HG03558 (cell line): ENCODE measurements at regions not wholly inside any gene's neighbourhood (a gene's known extent, or its start where the extent isn't known, plus 50 kb on each side); places are given as distances from the start of the nearest gene placed in this dataset.
"Not testable (repeated sequence)": the region's sequence is repeated elsewhere in the genome, so short reads cannot be mapped to it uniquely, and the experiment has no call there.

Experiments used
- ATAC-seq: cut with Tn5 transposase; IDR thresholded peaks from one replicate; pipeline ENCODE4 v1.9.1; 2021; ENCODE audit warnings: moderate number of reproducible peaks; ENCODE audit not compliant: unreplicated experiment; ENCODE audit errors: extremely low read depth

DNA sequence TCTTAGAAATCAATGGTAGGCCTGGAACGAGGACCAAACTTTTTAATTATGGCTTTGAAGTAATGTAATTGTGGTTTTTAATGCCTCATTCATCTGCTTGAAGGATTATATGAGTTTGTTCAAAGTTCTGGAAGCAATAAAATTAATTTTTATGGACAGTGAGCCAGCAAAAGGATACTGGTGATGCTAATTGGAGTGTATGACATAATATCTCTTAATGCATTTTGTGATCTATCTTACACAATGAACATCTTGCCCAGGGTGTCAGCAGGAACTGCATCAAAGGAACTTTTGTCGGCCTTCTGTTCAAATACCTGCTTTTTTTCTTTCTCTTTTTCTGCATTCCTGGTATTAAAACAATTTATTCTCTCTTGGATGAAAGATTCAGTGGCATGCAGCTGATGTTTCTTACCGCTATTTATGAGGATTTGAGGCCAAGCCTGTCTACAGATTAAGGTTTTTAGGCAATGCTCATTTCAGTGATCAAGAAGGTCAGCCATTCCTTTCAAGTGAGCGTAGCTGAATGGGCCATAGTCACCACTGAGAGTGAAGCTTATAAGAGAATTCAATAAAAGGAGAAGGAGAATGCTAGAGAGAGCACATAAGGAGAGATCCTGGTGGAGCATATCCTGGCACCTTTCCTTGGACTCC is 974.8 kb downstream of the SORCS3 start:
- ATAC-seq: no peak

GRCh38 chr10:105611244-105611798 is 970.2 kb downstream of the SORCS3 start:
- ATAC-seq: no peak

- no peak for ATAC-seq
Measured at GRCh38 chr10:105609451-105609850, 968.4 kb downstream of the SORCS3 start.

GRCh38 chr10:105605918-105606317 is 964.8 kb downstream of the SORCS3 start:
- ATAC-seq: no peak

- no peak for ATAC-seq
Measured at GRCh38 chr10:105605104-105605503, 964.0 kb downstream of the SORCS3 start.

DNA sequence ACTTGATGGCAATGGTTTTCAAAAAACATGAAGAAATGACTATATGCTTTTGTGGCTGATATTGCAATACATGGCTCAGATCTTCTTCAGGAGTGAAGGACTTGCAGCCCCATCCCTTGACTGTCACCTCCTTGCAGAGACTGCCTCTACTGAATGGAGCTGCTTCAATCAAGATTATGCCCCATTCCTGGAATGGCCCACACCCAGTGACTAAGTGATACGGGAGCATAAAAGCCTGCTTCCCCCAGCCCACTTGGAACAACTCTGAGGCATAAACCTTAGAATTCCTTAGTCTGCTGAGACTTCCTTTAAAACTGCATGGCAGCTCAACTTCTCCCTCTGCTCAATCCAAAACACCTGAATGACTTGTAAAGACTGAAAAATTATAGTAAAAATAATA is 957.1 kb downstream of the SORCS3 start:
- ATAC-seq: no peak

- no peak for ATAC-seq
Measured at GRCh38 chr10:105597312-105597711, 956.2 kb downstream of the SORCS3 start.

GRCh38 chr10:105596749-105597148 is 955.7 kb downstream of the SORCS3 start:
- no peak for ATAC-seq

DNA sequence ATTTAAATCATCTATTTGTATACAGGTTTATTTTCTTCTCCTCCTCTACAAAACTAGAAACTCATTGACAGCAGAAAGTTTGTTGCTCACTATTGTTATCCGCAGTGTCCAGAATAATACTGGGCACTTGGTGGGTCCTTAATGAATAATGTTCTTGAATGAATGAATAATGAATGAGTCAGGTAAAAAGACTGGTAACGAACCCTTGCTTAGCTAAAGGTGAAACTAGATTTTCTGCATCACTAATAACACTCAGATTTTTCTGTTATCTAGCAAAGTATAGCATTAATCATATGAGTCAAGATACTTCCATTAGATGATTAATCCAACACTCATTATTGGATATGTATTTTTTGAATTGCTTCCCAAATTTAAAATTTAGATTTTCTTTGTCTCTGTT is 953.2 kb downstream of the SORCS3 start:
- no peak for ATAC-seq

GRCh38 chr10:105592468-105592867 is 951.4 kb downstream of the SORCS3 start:
- ATAC-seq: no peak

GRCh38 chr10:105586451-105587098 is 945.5 kb downstream of the SORCS3 start:
- ATAC-seq: no peak

DNA sequence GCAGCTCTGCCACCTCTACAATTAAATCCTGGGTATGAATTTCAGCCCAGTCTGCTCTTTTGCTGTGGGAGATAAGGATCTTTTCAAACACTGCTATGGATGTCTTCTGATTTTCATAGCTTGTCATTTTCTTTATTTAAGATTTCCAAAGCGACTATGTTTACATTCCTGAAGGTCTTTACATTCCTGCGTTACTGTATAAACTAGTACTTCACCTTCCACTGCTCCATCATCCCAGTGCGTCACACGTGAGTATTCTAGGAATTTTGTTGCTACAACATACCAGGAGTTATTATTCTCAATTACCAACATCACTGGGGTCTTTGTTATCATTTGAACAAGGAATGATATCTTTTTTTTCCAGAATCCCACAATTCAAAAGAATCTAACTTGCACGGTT is 944.7 kb downstream of the SORCS3 start:
- ATAC-seq: no peak

DNA sequence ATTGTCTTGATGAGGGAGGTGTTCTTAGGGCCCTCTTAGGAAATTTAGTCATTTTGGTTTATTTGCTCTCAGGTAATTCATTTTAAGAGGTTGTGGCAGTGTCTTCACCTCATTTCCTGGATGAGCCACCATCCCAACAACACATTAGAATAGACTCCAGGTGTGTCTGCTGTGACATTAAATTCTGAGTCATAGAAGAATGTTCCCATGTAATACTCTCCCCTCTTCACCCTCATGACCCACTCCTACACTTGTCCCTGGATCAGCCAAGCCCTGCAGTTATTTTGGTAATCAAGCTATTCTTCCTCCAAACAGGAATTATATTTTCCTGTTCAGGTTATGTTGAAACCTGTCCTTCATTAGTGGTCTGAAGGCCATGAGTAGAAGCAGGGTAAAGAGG is 944.1 kb downstream of the SORCS3 start:
- ATAC-seq: no peak

GRCh38 chr10:105579112-105579511 is 938.0 kb downstream of the SORCS3 start:
- ATAC-seq: no peak

GRCh38 chr10:105577865-105578607 is 936.9 kb downstream of the SORCS3 start:
- ATAC-seq: no peak

GRCh38 chr10:105559333-105560097 is 918.4 kb downstream of the SORCS3 start:
- ATAC-seq: no peak

DNA sequence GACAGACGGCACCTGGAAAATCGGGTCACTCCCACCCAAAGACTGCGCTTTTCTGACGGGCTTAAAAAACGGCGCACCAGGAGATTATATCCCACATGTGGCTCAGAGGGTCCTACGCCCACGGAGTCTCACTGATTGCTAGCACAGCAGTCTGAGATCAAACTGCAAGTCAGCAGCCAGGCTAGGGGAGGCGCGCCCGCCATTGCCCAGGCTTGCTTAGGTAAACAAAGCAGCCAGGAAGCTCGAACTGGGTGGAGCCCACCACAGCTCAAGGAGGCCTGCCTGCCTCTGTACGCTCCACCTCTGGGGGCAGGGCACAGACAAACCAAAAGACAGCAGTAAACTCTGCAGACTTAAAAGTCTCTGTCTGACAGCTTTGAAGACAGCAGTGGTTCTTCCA is 909.4 kb downstream of the SORCS3 start:
- not testable (repeated sequence) for ATAC-seq

GRCh38 chr10:105549731-105550130 is 908.6 kb downstream of the SORCS3 start:
- ATAC-seq: no peak

DNA sequence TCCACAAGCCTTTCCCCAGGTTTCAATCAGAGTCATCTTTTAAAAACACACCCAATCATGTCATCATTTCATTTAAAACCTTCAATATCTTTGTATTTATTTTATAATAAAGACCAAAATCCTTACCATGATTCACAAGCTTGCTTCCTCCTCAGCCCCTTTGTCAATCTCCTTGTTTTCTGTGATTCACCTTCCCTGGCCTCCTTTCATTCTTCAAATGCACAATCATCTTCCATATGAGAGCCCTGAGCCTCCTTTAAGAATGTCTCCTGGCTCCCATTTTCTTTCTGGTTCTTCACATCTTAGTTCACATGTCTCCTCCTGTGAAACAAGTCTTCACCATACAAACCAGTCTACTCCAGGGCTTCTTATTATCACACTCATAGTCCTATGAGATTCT is 904.0 kb downstream of the SORCS3 start:
- ATAC-seq: no peak

DNA sequence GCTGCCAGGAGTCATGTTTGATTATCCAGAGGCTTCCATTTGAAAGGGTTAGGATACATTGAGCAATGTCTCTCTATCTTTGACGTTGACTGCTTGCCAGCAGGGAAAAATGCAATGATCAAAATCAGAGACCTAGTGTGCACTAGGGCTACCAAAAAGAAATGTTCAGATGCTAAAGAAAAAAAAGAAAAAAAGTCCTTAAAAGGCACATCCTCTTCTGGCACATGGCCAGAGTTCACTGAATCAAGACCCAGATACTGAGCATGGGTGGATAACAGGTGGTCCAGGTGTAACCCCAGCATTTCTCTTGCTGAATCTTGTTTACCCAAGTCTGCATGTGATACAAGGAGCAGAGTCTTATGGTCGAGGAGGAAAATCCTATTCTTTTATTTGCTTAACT is 899.3 kb downstream of the SORCS3 start:
- ATAC-seq: no peak
